Right cardiac atrium (tissue), 5 donors: ENCODE measurements at regions not wholly inside any gene's neighbourhood (a gene's known extent, or its start where the extent isn't known, plus 50 kb on each side); places are given as distances from the start of the nearest gene placed in this dataset.

ENCODE experiments used
- ATAC-seq, 2 donors: fragments of 200-7000 bp; cut with Tn5 transposase; one replicate each; pipeline versions ENCODE4 v1.8.0 to v1.9.1; 2020; ENCODE audit warnings: moderate library complexity in 2 of 2, mild to moderate bottlenecking in 1 of 2
- DNase-seq, 3 donors: peaks; one replicate each; pipeline ENCODE4 v3.0.0-alpha.2; 2020
- H3K27ac ChIP-seq: one replicate; pipeline ENCODE4 v1.5.1; 2013; ENCODE audit warnings: mild to moderate bottlenecking, low read length, control low read depth, moderate library complexity
- H3K27me3 ChIP-seq: one replicate; pipeline ENCODE4 v1.6.1; 2013; ENCODE audit not compliant: control insufficient read depth, insufficient read depth
- H3K4me1 ChIP-seq: one replicate; pipeline ENCODE4 v1.6.1; 2013; ENCODE audit warnings: low read length; ENCODE audit not compliant: control insufficient read depth, insufficient read depth
- H3K4me3 ChIP-seq: one replicate; pipeline ENCODE4 v1.5.1; 2013; ENCODE audit warnings: low read length, control low read depth
- H3K9me3 ChIP-seq: one replicate; pipeline ENCODE4 v1.6.1; 2013; ENCODE audit warnings: low read length; ENCODE audit not compliant: control insufficient read depth
- WGBS: extraction: QIAGEN DNeasy Blood & Tissue Kit; methylation state at CpG from one replicate; pipeline ENCODE4 v1.1.7; 2013; 5-methylcytosine and 5-hydroxymethylcytosine counted together
- intact Hi-C, 4 donors: fragments of 100-400 bp; cut with DNase I; formaldehyde crosslinking; loops; one replicate each; pipeline versions ENCODE4 v1.11.0 to v1.14.0; 2022 to 2023
- donor health status: healthy with polysubstance abuse.
- donor health status: DM: no; HTN: yes; CAD: no.
- donor health status: DM: no; HTN: no; CAD: no.
- donor health status: DM: no; HTN: yes; CAD: no; lungs with severe emphysema.
- donor health status: DM: yes; HTN: yes; CAD: no.

DNA sequence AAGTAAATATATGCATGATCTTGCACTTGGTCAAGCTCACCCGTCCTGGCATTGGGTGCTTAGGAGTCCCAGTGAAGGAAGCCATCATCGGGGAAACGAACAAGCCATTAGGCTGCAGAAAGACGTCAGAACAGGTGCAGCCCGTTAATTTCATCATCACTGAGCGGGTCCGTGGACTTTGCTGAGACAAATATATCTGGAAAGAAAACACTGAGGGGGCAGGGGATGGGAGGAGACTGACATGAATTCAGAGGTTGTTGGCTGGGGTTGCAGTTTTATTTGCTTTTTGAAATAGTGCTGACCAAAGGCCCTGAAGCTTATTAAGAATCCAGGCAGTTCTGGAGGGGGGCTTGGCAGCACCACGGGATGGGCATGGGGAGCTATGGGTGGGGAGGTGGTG lies 207.2 kb downstream of the ENGASE start:
- 48% methylated on average over 8 of the region's 8 CpGs for WGBS
- Histone ChIP-seq H3K4me3 (no peak overlapping the region), H3K27me3 (no peaks in the 10 kb centered on the region), H3K9me3 (no peaks in the 10 kb centered on the region), H3K27ac (no peak overlapping the region), H3K4me1 (no peaks in the 10 kb centered on the region)
- intact Hi-C loops = no loop called here
- DNase-seq = no peak
- ATAC-seq = no peak

- no peak overlapping the region for H3K4me3 ChIP-seq
- ATAC-seq (no peak), DNase-seq (no peak)
- no peaks in the 10 kb centered on the region for H3K4me1 ChIP-seq
- 63% methylated on average over 13 of the region's 13 CpGs for WGBS
- no peaks in the 10 kb centered on the region for H3K9me3 ChIP-seq
- no peaks in the 10 kb centered on the region for H3K27me3 ChIP-seq
- H3K27ac ChIP-seq = no peak overlapping the region
- intact Hi-C loops = no loop called here
Observed at GRCh38 chr17:79280866-79281572, 206.4 kb downstream of the ENGASE start.

- intact Hi-C loops = no loop called here
- Histone ChIP-seq H3K27me3 (no peaks in the 10 kb centered on the region), H3K9me3 (no peaks in the 10 kb centered on the region), H3K4me3 (no peak overlapping the region), H3K4me1 (no peaks in the 10 kb centered on the region), H3K27ac (no peak overlapping the region)
- 90% methylated on average over 8 of the region's 8 CpGs for WGBS
- no peak for ATAC-seq
- no peak for DNase-seq
Observed at GRCh38 chr17:79280010-79280409, 205.4 kb downstream of the ENGASE start.

GRCh38 chr17:79279320-79279719 lies 204.7 kb downstream of the ENGASE start:
- Histone ChIP-seq H3K27ac (no peak overlapping the region), H3K4me1 (no peaks in the 10 kb centered on the region), H3K4me3 (no peak overlapping the region), H3K27me3 (no peaks in the 10 kb centered on the region), H3K9me3 (no peaks in the 10 kb centered on the region)
- WGBS = 87% methylated on average over 11 of the region's 11 CpGs
- intact Hi-C loops = no loop called here
- no peak for DNase-seq
- no peak for ATAC-seq

GRCh38 chr17:79276821-79277220 lies 202.2 kb downstream of the ENGASE start:
- intact Hi-C loops = no loop called here
- Histone ChIP-seq H3K9me3 (no peaks in the 10 kb centered on the region), H3K4me1 (no peaks in the 10 kb centered on the region), H3K27ac (no peak overlapping the region), H3K27me3 (no peaks in the 10 kb centered on the region), H3K4me3 (no peak overlapping the region)
- WGBS = 62% methylated on average over 3 of the region's 3 CpGs
- DNase-seq (no peak), ATAC-seq (no peak)

DNA sequence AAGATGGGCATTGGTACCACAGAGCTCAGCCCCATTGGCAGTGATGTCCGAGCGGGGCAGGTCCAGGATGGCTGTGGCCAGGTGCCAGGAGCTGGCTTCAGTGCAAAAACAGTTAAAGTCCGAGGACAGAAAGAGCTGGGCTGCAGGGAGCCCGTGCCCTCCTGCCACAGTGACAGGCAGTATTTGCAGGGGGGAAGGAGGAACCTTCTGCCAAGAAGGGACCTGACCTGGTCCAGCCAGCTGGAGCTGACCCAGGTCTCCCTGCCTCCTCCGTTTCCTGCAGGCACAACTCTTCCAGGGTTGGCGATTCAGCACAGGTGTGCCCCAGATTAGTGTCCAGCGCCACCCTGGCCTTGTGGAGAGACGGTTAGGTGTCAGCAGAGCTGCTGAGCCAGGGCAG lies 199.0 kb downstream of the ENGASE start:
- no peak for DNase-seq
- Histone ChIP-seq H3K27me3 (no peaks in the 10 kb centered on the region), H3K27ac (no peak overlapping the region), H3K4me1 (no peaks in the 10 kb centered on the region), H3K4me3 (no peak overlapping the region), H3K9me3 (no peaks in the 10 kb centered on the region)
- WGBS = 60% methylated on average over 8 of the region's 8 CpGs
- no peak for ATAC-seq
- intact Hi-C loops = no loop called here

- Histone ChIP-seq H3K27ac (no peak overlapping the region), H3K27me3 (no peaks in the 10 kb centered on the region), H3K4me3 (no peak overlapping the region), H3K4me1 (no peaks in the 10 kb centered on the region), H3K9me3 (no peaks in the 10 kb centered on the region)
- ATAC-seq (no peak), DNase-seq (no peak)
- WGBS = 47% methylated on average over 9 of the region's 9 CpGs
- intact Hi-C loops = no loop called here
Observed at GRCh38 chr17:79272666-79273219, 198.1 kb downstream of the ENGASE start.

- Histone ChIP-seq H3K4me3 (no peak overlapping the region), H3K27me3 (no peaks in the 10 kb centered on the region), H3K27ac (no peak overlapping the region), H3K9me3 (no peaks in the 10 kb centered on the region), H3K4me1 (no peaks in the 10 kb centered on the region)
- 56% methylated on average over 9 of the region's 9 CpGs for WGBS
- no peak for ATAC-seq
- DNase-seq = no peak
- intact Hi-C loops = no loop called here
Observed at GRCh38 chr17:79272220-79272619, 197.6 kb downstream of the ENGASE start.

DNA sequence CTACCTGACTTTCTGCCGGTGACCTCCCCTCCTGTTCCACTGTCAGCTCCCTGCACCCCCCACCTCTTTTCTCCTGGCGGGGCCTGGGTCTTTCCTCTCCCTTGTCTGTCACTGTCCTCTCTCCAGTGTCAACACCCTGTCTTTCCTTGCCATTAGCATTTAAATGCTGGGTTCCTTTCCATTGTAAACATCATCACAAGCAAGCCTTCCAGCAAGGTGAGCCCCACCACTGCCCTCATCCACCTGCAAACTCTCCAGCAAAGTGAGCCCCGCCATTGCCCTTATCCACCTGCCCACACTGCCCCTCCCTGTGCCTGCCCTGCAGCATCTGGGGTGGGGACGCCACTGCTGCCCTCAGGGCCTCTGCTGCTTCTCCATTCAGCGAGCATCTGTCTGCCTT lies 195.0 kb downstream of the ENGASE start:
- intact Hi-C loops = no loop called here
- Histone ChIP-seq H3K27me3 (no peaks in the 10 kb centered on the region), H3K27ac (no peak overlapping the region), H3K4me3 (no peak overlapping the region), H3K9me3 (no peaks in the 10 kb centered on the region), H3K4me1 (no peaks in the 10 kb centered on the region)
- ATAC-seq (no peak), DNase-seq (no peak)
- 25% methylated on average over 5 of the region's 5 CpGs for WGBS

DNA sequence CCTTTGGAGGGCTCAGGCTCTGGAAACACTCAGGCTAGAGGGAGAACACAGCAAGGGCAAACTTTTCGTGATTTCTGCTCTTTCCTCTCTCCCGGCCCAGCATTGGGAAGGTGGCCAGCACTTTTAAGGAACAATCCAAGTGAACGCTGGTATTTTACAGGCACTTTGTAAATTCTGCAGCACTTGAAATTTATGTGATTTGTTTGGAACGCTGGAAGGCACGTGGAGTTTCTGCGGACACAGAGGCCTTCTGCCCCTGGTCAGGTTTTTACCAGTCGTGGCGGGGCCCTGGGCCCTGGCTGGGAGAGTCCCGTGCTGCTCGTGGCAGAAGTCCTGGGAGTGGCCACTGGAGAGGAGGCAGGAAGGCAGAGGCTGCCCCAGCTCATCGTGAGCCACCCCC lies 188.6 kb downstream of the ENGASE start:
- no peak overlapping the region for H3K27ac ChIP-seq
- H3K9me3 ChIP-seq = no peaks in the 10 kb centered on the region
- DNase-seq = no peak
- no peak overlapping the region for H3K4me3 ChIP-seq
- ATAC-seq = no peak
- intact Hi-C loops = no loop called here
- WGBS = 69% methylated on average over 11 of the region's 11 CpGs
- H3K27me3 ChIP-seq = no peaks in the 10 kb centered on the region
- H3K4me1 ChIP-seq = no peaks in the 10 kb centered on the region

GRCh38 chr17:79262624-79263023 lies 188.0 kb downstream of the ENGASE start:
- 84% methylated on average over 6 of the region's 6 CpGs for WGBS
- no peak for ATAC-seq
- no peaks in the 10 kb centered on the region for H3K4me1 ChIP-seq
- intact Hi-C loops = no loop called here
- no peaks in the 10 kb centered on the region for H3K27me3 ChIP-seq
- no peak for DNase-seq
- no peaks in the 10 kb centered on the region for H3K9me3 ChIP-seq
- H3K4me3 ChIP-seq = no peak overlapping the region
- no peak overlapping the region for H3K27ac ChIP-seq
